MM.1S (cell line): ENCODE measurements at regions not wholly inside any gene's neighbourhood (a gene's known extent, or its start where the extent isn't known, plus 50 kb on each side); places are given as distances from the start of the nearest gene placed in this dataset.

Source experiments
- CTCF ChIP-seq: fragments of 300-600 bp; sonication (generic); IDR thresholded peaks from 2 replicates; pipeline ENCODE4 v1.5.1; 2016; ENCODE audit warnings: antibody characterized with exemption, low read length, mixed read lengths
- EZH2 ChIP-seq: fragments of 300-600 bp; sonication (generic); optimal IDR thresholded peaks from 2 replicates; pipeline ENCODE3; 2017; ENCODE audit warnings: low read depth, mild to moderate bottlenecking, antibody characterized with exemption, low read length, mixed read lengths
- EZH2phosphoT487 ChIP-seq: fragments of 300-600 bp; sonication (generic); IDR thresholded peaks from 2 replicates; pipeline ENCODE4 v1.6.1; 2018; ENCODE audit warnings: antibody characterized with exemption, low read length

GRCh38 chr20:54708229-54708628, 232.8 kb downstream of the DOK5 start:
- TF ChIP-seq CTCF (no peak), EZH2 (no peak), EZH2phosphoT487 (no peak)
